NCI-H748 treated with DMSO at 0.1 percent for 48 hours (cell line): ENCODE measurements at regions not wholly inside any gene's neighbourhood (a gene's known extent, or its start where the extent isn't known, plus 50 kb on each side); places are given as distances from the start of the nearest gene placed in this dataset.

ENCODE experiments used
- DNase-seq: peaks from one replicate; lab custom pipeline; 2025; lab: John Stamatoyannopoulos, UW

DNA sequence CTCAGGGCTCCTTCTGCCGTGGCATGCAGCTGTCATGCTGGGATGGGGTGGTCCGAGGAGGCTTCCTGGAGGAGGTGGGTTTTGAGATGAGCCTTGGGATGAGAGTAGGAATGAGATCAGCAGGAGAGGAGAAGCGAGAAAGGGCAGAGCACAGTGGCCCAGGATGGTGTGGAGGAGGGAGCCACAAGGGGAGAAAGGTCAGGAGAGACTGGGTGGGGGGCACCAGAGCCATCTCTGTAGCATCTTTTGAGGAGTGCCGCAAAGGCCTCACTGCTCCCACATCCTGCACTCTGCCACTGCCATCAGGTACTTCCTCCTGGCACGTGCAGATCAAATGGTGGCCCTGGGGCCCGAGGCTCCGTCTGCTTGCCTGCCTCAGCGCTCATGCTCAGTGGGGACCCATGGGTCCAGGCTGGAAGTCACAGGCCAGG is 150.2 kb downstream of the MACROH2A1 start:
- DNase-seq: no peak

GRCh38 chr5:135246923-135247795 is 151.9 kb downstream of the MACROH2A1 start:
- DNase-seq: no peak

DNA sequence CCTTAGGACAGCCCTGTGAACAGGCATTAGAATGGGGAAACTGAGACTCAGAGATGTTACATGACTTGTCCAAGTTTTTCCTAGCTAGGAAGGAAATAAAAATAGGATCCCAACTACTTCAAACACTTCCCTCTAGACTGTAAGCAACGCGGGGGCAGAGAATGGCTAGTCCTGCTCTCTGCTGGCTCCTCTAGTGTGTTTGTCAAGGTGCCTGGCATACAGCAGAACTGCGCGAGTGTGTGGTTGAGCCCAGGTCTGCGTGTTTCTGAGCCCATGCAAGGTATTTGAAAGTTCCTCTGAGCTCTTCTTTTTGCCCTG is 152.5 kb downstream of the MACROH2A1 start:
- DNase-seq: no peak

- no peak for DNase-seq
Observed at GRCh38 chr5:135245521-135246499, 153.2 kb downstream of the MACROH2A1 start.

DNA sequence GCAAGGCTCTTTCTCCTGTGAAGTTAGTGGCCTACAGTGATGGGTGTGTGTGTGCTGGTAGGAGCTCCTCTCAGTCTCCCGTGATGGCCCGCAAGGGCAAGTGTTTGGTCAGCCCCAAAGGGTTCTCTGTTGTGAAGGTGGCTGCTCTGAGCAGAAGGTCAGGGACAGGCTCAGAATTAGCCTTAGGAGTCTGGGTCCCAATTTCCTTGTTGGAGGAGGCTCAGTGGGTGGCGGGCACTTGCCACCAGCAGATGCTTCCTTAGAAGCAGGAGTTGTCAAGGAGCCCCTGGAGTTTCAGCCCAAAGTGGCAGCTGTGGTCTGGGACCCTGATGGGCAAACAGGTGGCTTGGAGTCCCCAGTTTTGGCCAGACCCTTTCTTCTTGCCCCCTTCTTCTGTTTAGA is 154.4 kb downstream of the MACROH2A1 start:
- no peak for DNase-seq

DNA sequence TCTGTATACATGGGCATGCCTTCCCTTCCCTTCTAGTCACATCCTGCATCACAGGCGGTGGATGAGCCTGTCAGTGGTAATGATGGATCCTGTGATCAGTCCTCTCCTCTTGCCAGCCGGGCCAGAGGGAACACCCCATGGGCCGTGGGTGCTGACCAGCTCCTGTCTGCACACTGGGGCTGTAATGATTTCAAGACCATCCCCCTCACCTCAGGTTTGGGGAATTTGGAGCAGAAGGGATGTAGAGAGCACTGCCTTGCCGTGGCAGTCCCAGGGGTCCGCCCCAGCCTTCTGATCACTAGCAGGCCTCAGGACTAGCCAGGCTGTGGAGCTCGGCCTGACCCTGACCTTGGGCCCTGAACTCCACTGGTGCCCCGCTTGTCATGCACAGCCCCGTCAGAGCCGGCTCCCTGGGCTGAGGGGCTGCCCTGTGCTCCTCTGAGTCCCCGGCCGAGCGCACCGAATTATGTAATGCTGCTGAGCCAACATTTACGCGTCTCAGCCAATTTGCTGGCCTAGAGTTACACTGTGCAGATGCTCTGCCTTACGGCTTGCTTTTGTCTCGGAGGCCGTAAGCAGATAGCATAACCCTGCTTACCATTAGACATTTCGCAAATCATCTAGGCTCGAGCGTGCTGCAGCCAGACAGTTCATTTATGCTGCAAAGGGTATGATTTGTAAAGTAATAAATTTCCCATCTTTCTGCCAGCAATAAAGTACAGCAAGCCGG is 155.3 kb downstream of the MACROH2A1 start:
- DNase-seq: no peak

DNA sequence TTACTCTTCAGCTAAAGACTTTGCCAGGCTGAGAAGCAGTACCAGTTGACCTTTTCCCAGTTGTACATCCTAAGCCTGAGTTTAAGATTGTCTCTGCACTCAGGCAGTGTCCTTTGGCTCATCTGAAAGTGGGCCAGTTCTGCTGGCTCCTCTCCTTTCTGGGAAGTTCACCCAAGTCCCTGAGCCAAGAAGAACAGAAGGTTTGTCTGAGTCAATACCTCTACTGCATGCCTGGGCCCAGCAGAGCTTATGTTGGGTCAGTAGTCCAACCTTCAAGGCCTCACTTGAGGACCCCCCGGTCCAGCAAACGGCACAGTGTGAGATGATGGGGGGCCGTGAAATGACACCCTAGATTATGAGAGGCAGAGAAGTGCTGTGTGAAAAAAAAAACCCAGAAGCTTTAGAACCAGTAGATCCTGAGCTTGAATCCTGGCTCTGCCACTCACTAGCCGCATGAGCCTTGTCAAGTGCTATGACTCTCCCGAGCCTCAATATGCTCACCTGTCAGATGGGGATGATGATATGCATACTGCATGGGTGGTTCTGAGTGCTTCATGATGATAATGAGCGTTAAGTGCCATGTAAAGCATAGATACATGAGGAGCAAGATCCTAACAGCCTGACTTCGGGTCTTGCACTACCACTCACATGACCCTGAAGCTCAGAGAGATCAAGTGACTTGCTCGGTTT is 156.0 kb downstream of the MACROH2A1 start:
- no peak for DNase-seq

GRCh38 chr5:135242021-135242865 is 156.8 kb downstream of the MACROH2A1 start:
- no peak for DNase-seq

DNA sequence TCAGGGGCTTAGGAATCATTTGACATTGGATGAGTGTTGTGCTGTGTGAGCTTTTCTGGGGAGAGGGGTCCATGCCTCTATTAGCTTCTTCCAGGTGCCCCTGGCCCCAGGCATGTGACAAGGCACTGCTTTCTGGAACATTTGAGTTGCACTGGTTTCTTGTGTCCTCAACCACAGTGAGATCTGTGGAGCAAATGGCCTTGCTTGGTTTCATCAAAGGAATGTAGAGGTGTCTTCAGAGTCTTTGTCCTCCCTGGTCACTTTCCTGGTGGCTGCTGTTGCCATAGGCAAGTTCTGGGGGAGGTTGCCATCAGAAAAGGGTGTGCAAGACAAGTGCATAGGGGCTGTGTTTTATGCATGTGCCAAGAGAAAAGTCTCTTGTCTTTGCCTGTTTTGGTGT is 157.5 kb downstream of the MACROH2A1 start:
- no peak for DNase-seq

- no peak for DNase-seq
Observed at GRCh38 chr5:135240781-135241360, 158.2 kb downstream of the MACROH2A1 start.

GRCh38 chr5:135240283-135240633 is 158.8 kb downstream of the MACROH2A1 start:
- no peak for DNase-seq

- no peak for DNase-seq
Observed at GRCh38 chr5:135239453-135240282, 159.4 kb downstream of the MACROH2A1 start.

DNA sequence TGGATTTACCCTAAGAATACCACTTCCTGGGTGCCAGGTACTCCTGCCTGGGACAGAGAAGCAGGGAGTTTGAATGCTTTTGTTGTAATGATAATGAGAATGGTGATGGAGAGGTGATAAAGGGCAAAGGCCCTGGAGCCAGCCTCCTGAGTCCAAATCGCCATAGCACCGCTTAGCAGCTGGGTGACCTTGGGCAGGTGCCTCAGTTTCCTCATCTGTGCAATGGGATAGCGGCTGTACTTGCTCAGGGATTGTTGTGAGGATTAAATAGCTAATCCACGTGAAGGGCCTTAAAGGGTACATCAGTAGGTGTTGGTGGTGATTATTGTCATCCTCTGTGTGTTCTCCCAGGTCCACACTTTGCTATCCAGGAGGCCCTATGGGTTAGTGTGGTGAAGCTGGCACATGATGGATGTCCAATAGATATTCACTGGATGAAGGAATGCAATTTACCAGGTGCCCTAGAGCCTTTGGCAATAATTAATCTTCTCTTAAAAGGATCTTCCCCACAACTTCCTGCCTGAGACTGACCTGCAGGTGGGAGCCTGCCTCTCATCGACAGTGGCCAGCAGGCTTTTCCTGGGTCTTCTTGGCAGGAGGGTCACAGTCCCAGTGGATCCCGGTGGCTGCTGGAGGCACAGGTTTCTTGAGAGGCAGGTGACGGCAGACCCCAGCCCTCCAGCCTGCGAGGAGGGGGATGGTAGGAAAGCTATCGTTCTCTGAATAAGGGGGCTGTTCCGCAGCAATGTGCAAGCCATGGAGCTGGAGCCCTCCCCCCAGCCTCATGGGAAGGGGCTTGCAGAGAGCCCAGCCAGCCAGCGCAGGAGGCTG is 160.2 kb downstream of the MACROH2A1 start:
- DNase-seq: no peak

- DNase-seq: no peak
Observed at GRCh38 chr5:135237748-135238103, 161.3 kb downstream of the MACROH2A1 start.

GRCh38 chr5:135236908-135237747 is 161.9 kb downstream of the MACROH2A1 start:
- no peak for DNase-seq

- no peak for DNase-seq
Observed at GRCh38 chr5:135236228-135236907, 162.7 kb downstream of the MACROH2A1 start.

DNA sequence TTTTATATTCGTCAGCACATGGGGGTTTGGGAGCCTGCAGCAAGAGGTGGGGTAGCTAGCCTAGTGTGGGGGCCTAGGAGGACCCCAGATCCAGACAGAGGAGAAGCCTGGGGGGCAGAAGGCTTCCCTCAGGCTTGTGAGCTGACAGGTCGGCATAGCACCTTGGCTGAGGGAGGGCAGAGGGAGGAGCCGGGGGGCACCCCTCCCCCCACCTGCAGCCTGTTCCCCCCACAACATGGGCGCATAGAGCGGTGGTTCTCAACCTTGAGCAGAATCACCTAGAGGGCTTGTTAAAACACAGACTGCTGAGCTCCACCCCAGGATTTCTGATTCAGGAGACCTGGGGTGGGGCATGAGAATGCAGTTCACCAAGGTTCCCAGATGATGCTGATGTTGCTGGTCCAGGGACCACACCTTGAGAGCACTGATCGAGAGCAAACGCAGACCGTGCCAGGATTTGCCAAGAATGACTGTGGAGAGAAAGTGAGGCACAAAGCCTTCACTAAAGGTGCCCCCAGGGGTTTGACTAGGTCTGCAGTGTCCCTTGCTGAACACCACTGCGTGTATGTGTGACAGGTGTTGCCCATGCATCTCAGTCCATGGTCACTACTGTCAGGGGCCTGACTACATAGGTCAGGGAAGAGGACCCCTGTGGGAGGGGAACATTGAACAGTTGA is 163.3 kb downstream of the MACROH2A1 start:
- DNase-seq: no peak
